ENCODE measurements at regions not wholly inside any gene's neighbourhood (a gene's known extent, or its start where the extent isn't known, plus 50 kb on each side); places are given as distances from the start of the nearest gene placed in this dataset.

DNA sequence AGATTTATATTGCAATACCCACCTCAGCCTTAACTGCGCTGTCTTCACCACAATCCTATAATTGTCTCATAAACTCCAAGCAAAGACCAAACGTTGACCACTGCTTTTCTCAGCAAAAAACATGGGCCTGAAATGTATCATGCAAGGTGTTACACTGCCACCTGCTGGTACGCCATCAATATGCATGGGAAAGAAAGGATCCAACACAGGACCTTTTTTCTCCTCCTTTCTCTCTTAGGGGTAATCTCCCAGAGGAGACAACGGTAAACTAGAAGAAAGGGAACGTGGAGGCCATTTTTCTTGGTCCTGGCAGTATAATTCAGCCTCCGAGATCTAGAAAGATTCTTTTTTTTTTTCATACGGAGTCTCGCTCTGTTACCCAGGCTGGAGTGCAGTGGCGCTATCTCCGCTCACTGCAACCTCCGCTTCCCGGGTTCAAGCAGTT, 79.1 kb upstream of the MPP7 start (continued):
- TF ChIP-seq KLF6 (CRISPR knock-in tag; IDR thresholded peaks at IDR 0.05) (peak; percentile 74; the same call in 1 of the 2 replicates), CREB1 (IDR thresholded peaks at IDR 0.05) (no peak), CREB1 (CRISPR knock-in tag; IDR thresholded peaks at IDR 0.05) (peak; percentile 33; the same call in 1 of the 2 replicates), HDAC2 (CRISPR knock-in tag; IDR thresholded peaks at IDR 0.05) (peak; percentile 56; the same call in 1 of the 2 replicates), ZFP37 (CRISPR knock-in tag; IDR thresholded peaks at IDR 0.05; ENCODE audit: borderline replicate concordance) (no peak), POGZ (CRISPR knock-in tag; IDR thresholded peaks at IDR 0.05) (0 out of 2 replicates have a peak, but pooled peaks have one; percentile 20), ZNF547 (CRISPR knock-in tag; IDR thresholded peaks at IDR 0.05) (no peak), SOX5 (CRISPR knock-in tag; IDR thresholded peaks at IDR 0.05; ENCODE audit: borderline replicate concordance) (peak; percentile 44; the same call in 1 of the 2 replicates), ZNF24 (IDR thresholded peaks at IDR 0.05) (0 out of 2 replicates have a peak, but pooled peaks have one; percentile 28)
- TF ChIP-seq, protein P1, sequence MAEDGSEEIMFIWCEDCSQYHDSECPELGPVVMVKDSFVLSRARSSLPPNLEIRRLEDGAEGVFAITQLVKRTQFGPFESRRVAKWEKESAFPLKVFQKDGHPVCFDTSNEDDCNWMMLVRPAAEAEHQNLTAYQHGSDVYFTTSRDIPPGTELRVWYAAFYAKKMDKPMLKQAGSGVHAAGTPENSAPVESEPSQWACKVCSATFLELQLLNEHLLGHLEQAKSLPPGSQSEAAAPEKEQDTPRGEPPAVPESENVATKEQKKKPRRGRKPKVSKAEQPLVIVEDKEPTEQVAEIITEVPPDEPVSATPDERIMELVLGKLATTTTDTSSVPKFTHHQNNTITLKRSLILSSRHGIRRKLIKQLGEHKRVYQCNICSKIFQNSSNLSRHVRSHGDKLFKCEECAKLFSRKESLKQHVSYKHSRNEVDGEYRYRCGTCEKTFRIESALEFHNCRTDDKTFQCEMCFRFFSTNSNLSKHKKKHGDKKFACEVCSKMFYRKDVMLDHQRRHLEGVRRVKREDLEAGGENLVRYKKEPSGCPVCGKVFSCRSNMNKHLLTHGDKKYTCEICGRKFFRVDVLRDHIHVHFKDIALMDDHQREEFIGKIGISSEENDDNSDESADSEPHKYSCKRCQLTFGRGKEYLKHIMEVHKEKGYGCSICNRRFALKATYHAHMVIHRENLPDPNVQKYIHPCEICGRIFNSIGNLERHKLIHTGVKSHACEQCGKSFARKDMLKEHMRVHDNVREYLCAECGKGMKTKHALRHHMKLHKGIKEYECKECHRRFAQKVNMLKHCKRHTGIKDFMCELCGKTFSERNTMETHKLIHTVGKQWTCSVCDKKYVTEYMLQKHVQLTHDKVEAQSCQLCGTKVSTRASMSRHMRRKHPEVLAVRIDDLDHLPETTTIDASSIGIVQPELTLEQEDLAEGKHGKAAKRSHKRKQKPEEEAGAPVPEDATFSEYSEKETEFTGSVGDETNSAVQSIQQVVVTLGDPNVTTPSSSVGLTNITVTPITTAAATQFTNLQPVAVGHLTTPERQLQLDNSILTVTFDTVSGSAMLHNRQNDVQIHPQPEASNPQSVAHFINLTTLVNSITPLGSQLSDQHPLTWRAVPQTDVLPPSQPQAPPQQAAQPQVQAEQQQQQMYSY (CRISPR knock-in tag; IDR thresholded peaks at IDR 0.05), result no peak
- TF ChIP-seq, protein P2, sequence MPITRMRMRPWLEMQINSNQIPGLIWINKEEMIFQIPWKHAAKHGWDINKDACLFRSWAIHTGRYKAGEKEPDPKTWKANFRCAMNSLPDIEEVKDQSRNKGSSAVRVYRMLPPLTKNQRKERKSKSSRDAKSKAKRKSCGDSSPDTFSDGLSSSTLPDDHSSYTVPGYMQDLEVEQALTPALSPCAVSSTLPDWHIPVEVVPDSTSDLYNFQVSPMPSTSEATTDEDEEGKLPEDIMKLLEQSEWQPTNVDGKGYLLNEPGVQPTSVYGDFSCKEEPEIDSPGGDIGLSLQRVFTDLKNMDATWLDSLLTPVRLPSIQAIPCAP (CRISPR knock-in tag; IDR thresholded peaks at IDR 0.05; ENCODE audit: low read depth), result no peak

Measured in HepG2 (cell line).